ENCODE measurements at regions not wholly inside any gene's neighbourhood (a gene's known extent, or its start where the extent isn't known, plus 50 kb on each side); places are given as distances from the start of the nearest gene placed in this dataset.

DNA sequence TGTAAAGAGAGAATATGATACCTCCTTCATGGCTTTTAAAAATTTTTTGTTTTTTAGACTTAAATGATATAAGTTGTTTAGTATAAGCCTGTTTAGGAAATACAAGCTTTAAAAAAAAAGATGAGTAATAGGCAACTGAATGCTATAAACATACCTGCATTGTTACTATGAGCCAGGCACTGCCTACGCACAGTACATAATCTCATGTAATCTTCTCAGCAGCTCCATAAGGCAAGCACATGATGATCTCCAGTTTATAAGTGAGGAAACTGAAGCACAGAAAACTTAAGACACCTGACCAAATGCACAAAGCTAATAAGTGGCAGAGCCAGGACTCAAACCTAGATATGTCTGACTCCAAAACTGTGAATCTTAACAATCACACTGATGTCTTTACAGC, 156.3 kb upstream of the SLC1A4 start:
- DNase-seq, result no peak

DNA sequence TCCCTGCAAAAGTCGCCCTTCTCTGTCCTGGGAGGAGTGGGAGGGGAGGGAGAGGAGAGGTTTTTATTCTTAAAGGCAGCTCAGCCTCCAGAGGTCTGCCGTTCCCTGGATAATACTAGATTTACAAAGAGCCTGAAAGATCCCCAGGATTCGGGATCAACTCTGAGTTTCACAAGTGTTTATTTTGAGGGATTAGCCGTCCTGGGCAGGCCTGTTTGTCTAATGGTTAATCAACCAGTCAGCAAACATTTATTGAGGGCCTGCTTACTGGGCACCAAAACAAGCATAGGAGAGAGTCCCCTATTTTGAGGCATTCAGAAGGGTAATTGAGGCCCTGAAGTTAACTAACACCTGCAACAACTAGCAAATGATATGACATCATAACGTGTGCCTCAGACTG, 152.6 kb upstream of the SLC1A4 start:
- DNase-seq, result no peak

DNA sequence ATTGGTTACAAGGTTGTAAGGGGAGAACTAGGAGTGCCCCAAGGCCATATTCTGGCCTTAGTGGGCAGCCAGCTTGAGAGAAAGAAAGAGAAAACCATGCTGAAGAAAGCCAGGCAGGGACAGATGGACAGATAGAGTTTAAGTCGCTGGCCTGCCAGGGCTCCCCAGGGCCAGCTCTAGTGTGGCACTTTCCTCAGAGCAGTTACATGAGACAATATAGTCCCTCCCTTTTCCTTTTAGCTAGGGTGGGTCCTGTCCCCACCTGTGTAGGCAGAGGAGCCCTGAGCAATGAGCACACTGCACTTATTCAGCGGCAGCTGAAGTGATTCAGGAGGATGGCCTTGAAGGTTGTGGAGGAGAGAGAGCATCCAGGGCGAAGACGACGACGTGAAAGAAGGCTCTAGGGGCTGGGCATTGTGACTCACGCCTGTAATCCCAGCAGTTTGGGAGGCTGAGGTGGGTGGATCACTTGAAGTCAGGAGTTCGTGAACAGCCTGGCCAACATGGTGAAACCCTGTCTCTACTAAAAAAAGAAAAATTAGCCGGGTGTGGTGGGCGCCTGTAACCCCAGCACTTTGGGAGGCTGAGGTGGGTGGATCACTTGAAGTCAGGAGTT, 152.0 kb upstream of the SLC1A4 start:
- no peak for DNase-seq

DNA sequence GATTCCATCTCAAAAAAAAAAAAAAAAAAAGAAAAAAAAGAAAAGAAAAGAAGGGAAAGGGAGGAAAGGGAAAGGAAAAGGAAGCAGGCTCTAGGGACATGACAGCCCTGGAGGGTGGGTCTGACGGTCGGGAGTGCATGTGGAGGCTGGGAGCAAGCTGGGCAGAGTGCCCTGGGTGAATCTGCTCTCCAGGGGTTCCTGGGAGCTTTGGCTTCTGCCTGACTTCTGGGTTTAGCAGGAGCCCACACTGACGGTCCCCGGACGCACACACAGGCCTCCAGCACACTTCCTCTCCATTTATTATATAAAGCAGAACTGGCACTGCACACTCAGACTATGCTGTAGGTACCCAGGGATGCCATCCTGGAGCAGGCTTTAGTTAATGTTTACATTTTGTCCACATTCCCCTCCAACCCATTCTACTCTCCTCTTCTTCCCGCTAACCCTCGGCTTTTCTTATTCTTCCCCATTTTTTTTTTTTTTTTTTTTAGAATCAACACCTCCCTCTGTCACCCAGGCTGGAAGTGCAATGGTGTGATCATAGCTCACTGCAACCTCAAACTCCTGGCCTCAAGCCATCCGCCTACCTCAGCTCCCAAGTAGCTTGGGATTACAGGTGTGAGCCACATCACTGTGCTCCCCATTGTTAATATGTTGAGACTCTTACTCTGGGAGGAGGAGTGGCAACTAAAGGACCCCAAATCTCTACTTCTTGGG, 151.1 kb upstream of the SLC1A4 start:
- DNase-seq, result peak; percentile 57

DNA sequence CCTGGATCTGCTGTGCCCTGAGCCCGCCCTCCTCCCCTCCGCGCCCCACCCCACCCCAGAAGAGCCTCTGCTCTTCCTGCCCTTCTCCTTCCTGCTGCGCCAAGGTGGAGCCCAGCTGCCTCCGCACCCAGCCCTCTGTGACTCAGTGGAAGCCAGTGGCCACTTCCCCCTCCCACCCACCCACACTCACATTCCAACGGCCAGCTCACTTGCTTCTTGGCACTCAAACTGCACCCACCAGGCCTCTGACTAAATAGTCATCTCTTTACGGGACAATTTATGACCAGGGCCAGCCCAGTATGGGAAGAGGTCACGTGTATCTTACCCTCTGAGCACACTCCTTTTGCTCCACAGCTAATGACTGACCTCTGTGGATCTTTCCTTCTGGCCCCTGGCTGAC, 150.4 kb upstream of the SLC1A4 start:
- peak; percentile 92 for DNase-seq

DNA sequence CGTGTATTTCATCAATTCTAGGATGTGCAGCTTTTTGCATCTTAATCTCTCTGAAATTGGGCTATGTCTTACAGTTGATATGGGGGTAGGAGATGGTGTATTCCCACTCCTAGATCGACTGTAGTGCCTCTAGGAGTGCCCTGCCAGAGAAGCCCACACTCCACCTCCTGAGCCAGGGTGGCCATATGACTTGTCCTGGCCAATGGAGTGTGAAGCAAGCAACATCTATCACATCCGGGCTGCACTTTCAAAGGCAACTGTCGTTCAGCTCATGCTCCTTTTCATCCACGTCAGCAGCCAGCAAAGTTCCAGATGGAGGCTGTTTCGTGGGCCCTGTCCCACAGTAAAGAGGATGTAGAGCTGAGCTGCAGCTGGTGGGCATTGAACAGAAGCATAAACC, 149.4 kb upstream of the SLC1A4 start:
- DNase-seq, result peak; percentile 72

DNA sequence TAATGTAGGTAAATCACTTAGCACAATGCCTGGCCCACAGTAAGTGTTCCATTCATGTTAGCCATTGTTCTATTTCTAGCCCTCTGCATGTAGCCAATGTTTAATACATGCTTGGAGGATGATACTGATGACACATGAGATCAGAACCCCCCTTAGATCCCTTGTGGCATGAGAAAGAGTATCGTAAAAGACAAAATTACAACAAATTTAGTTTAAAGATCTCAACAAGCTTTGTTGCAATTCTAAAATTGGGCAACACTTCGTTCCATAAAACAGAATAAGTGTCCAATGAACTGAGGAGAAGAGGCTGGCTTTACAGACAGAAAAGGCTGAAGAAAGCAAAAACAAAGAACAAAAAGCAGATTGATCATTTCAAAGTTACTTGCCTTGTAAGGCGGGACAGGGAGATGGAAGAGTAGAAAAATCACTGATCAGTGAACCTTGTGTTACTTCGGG, 148.7 kb upstream of the SLC1A4 start:
- DNase-seq, result no peak

DNA sequence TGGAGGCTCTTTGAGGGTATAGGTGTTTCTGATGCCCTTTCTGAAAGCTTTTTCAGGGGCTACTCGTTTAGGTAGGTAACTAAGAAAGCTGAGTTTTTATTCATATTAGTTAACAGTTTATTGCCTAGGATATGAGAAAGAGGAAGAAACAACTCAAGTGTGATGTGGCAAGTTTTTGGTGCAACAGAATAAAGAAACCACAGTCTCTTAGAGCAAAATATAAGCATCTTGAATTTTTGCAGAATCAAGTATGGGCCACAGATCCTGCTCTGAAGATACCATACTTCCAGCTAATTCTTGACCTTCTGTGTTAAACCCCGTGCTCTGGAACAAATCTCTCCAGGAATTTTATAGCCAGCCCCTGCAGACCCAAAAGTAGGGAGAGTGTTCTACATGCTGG, 147.7 kb upstream of the SLC1A4 start:
- DNase-seq, result no peak

DNA sequence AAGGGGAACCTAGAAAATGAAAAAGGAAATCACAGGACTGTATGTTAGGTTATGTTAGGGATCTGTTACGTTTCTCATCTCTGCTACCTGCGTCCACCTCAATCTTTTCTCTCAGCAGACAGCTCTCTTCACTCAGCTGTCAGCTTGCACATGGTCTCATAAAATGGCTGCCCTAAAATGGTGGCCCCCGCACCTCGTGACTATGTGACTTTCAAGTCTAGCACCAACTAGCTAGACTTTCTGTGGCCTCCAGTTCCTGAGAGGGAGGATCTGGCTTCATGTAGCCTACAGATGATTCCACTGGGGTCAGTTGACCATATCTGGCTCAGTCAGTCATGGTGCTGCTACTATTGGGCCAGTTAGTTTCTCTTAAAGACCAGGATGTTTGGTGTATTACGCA, 147.2 kb upstream of the SLC1A4 start:
- no peak for DNase-seq

DNA sequence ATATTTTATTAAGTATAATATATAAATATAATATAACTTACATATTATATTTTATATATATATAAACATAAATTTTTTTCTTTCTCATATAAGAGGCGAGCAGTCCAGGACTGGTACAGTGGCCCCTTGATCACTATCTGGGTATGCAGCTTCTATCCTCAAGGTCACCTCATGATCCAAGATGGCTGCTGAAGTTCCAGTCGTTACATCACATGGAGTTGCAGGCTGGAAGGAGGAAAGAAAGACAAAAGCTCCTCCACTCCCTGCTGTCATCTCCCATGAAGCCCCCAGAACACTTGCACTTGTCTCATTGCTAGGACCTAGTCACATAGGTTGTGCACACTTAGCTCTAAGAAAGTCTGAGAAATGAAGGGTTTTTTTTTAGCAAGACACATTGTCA, 145.1 kb upstream of the SLC1A4 start:
- no peak for DNase-seq

DNA sequence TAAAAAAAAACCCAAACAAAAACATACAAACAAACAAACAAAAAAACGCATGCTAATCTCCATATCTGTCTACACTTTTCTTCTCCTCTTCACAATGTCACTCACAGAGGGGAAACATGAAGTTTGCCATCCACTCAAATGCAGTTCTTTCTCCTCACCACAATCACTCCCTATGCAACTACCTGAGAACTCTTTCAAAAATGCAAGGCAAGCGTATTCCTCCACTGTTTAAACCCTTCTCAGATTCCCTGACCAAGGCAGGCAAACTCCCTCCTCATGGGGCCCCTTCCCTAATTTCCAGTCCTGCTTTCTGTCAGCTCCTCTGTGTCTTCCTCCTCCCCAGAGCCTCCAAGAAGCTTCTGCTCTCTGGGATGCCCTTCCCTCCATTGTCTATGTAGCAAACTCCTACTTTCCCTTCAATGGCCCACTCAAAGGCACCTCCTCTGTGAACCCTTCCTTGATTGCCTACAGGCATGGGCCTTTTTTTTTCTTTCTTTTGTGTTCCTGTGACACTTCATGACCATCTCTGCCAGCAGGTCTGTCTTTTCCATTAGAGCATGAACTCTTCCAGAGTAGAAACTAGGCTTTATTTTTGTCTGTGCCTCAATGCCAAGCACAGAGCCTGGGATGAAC, 143.8 kb upstream of the SLC1A4 start:
- no peak for DNase-seq

DNA sequence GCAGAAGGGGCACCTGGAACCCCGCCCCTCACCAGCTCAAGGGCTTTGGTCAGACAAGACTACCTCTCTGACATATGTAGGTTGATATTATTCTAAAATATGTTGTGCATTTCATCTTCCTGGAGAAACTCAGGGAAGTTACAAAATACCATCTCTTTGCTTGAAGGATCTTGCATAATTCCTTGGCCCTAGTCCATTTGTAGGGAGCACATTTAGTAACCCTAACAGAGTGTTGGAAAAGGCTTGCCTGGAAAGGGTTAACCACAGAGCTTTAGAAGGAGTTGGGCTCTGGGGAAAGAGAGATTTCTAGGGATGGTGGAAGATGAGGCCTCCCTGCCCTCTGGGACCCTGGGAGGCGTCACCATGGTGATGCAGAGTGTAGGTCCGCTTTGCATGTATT, 143.0 kb upstream of the SLC1A4 start:
- DNase-seq, result no peak

DNA sequence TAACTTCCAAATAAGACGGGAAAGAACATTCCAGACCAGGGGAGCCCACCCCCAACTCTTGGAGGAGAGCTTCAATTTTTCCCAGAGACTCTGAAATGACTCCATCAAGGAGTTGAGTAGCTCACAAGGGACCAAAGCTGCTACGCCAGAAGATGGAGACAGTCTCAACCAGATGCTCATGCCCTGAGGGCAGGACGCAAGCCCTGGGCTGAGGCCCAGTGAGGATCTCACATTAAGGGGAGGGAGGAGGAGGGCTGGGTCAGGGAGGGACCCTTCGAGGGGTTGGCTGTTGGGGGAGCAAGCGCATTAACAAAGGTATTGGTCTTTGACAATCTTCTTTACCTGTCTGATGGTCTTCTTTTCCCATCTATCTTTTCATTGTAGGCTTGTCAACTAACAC, 141.3 kb upstream of the SLC1A4 start:
- DNase-seq, result no peak

DNA sequence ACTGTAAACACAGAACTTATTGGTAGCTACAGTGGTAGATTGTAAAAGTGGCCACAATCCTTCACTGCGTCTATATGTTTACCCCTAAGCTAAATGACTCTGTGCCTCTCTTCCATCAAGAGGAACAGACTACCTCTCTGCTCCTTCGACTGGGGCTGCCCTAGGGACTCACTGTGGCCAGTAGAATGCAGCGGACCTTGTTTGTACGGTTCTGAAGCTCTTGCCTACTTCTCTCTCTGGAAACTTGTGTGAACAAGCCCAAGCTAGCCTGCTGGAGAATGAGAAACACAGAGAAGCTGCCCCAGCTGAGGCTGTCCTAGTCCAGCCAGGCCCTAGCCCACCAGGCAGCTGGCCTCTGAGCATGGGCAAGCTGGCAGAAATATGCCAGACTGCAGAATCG, 140.8 kb upstream of the SLC1A4 start:
- DNase-seq, result no peak

DNA sequence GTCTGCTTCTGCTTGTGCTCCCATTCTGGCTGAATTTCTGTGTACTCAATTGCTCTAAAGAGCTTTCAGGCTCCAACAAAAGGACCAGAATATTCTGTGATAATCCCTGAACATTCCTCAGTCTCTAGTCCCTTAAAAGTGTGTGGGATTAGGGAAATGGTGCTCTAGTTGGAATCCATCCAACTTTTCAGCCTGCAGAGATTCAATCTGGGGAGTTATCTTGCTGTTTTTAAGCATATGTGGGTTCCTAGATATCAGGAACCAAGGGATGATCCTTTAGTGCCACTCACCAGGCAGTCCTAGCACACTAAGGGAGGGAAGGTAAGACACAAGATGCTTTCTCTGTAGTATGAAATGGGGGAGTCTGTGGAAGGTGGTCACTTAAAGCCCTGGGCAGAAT, 140.3 kb upstream of the SLC1A4 start:
- no peak for DNase-seq

DNA sequence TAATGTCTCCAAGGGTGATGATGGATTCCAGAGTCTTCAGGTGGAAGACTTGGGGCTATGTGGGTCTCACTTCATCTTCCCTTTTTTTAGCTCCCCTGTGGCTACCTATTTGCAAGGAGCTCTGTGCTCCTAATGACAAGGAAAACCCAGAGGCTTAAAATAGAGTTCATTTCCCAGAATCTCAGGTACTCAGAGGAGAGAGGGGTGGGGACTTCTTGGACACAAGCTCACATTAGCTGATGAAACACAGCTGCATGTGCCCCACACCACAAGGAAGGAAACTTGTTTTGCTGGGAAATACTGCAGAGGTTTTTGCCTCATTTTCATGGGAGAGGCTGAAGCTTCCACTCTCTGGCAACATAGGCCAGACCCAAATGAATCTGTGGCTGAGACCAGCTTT, 138.6 kb upstream of the SLC1A4 start:
- DNase-seq, result no peak

DNA sequence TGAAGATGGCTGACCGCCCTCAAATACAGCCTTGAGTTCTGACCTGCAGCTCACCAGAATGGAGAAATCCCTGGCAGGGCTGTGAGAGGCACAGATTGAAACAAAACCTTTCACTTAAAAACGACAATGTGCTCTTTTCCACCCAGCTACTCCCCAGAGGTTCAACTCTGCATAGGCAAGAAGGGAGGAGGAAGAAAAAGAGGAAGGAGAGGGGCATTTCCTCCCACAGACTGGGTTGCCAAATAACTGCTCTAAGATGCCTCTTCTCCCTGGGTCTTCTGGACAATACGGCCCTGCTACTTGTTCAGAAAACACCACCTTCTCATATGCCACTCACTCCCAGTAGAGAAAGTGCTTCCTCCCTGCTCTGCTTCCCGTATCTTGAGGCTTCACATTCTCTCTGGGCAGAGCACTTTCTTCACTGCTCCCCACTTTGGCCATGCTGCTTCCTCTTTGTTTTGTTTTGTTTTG, 136.4 kb upstream of the SLC1A4 start:
- no peak for DNase-seq

DNA sequence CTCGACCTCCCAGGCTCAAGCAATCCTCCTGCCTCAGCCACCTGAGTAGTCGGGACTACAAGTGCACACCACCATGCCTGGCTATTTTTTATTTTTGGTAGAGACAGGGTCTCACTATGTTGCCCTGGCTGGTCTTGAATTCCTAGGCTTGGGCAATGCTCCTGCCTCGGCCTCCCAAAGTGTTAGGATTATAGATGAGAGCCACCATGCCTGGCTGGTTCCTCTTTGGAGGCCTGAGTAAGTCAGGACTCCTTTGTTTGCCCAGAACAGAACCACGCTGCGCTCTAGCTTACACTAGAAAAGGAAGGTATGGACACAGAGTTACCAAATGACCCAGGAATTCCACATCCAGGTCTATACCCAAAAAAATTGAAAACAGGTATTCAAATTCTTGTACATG, 135.9 kb upstream of the SLC1A4 start:
- no peak for DNase-seq

DNA sequence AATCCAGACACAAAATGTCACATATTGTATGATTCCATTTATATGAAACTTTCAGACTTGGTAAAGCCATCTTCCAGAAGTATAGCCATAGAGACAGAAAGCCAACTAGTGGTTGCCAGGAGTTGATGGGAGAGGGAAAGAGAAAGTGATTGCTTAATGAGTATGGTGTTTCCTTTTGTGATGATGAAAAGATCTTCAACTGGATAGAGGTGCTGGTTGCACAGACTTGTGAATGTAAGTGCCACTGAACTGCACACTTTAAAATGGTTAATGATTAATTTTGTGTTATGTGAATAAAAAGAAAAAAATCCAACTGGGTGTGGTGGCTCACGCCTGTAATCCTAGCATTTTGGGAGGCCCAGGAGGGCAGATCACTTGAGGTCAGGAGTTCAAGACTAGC, 135.3 kb upstream of the SLC1A4 start:
- DNase-seq, result no peak

DNA sequence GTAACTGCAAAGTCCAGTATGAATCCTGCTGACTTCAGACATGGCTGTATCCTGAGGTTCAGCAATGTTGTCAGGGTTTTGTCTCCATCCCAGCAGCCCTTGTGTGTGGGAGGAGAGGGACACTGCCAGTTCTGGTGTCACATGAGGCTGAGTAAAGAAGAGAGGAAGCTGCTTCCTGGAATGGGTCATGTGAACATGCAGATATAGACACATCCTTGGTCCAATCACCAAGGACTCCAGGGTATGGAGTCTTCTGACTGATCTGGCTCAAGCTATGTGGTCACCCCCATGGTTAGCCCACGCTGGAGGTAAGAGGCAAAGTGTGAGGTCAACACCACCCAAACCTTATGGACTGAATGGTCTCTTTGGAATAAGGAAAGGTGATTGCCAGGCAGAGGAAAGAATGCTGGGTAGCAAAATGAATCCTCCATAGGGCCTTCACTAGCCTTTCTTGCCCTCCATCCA, 134.4 kb upstream of the SLC1A4 start:
- no peak for DNase-seq

DNA sequence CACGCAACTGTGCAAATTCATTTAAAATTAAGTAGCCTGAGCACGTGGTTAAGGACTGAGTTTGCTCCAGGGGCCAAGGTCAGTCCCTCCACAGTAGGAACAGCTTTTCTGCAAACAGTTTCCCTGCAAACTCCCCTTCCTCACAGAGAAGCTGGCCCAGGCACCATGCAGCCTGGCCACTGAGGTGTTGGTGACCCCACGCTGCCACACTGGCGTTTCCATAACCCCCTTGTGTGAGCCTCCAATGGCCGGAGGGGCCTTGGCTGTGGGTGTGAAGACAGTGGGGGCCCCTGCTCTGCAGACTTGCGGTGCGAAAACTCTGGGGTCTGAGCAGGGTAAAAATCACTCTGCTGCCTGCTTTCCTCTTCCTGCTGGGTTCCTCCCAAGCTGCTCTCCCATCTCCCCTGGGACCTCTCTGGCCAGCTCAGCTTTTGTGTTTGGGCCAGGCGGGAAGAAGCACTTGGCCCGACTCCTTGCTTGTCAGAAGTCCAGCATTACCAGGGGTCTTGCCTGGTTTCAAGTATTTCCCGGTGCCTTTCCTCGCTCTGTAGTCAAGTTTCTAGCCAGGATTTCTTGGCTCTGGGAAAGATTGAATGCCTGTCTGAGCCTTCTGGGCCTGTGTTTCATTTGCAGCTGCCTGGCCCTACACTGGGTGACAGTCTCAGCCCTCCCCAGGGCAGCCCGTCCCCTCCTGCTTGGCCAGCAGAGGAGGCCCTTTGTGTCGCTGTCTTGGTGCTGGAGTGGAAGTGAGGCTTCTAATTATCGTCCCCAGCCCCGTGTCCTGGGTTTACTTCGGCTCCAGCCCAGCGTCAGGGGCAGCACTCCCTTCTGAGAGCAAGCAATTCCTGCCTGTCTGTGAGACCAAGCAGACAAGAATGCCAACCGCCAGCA, 131.4 kb upstream of the SLC1A4 start:
- DNase-seq, result no peak

DNA sequence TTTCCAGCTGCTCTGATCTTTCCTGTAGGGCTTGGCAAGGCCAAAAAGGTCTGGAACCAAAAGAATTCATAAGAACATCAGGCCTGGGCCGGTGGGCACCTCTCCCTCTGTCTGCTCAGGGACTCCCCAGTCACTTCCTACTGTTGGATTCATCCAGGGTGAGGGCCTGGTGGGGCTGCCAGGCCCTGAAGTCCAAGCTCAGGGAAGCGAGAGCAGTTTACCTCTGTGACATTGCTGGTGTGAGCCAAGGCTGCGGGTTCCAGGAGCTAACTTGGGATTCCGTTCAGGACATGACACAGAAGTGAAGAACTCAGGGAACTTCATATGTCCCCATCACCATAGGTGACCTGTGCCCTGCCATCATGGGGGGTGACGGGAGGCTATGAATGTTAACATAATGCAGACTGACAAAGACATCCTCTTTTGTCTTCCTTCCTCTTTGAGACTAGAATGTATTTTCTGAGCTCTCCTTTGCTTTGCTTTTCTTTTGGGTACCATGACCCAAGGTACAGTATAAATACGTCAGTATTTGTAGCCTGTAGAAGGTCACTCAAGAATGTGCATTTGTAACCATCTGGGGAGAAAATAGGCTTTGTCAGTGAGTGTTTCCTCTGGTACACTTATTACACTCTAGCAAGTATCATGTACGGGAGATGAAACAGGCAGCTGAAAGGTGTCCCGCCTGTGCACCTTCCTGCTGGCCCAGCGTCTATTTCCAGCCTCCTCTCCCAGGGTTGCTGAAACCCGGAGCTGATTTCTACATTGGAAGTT, 130.5 kb upstream of the SLC1A4 start:
- DNase-seq, result no peak
